Parathyroid adenoma (tissue), 2 donors: ENCODE measurements at regions not wholly inside any gene's neighbourhood (a gene's known extent, or its start where the extent isn't known, plus 50 kb on each side); places are given as distances from the start of the nearest gene placed in this dataset.

Experiments
- H2AFZ ChIP-seq: fragments of 300-600 bp; sonication (generic); one replicate; pipeline ENCODE4 v1.7.0; 2017; ENCODE audit warnings: antibody characterized with exemption, mild to moderate bottlenecking
- H3K27ac ChIP-seq: fragments of 300-600 bp; sonication (generic); one replicate; pipeline ENCODE4 v1.7.0; 2017
- H3K27me3 ChIP-seq: fragments of 300-600 bp; sonication (generic); one replicate; pipeline ENCODE4 v1.7.0; 2017; ENCODE audit warnings: low read length; ENCODE audit not compliant: control insufficient read depth, insufficient read depth
- H3K36me3 ChIP-seq: fragments of 300-600 bp; sonication (generic); one replicate; pipeline ENCODE4 v1.7.0; 2017; ENCODE audit warnings: low read length; ENCODE audit not compliant: control insufficient read depth, insufficient read depth
- H3K4me1 ChIP-seq: fragments of 300-600 bp; sonication (generic); one replicate; pipeline ENCODE4 v1.7.0; 2017; ENCODE audit warnings: control low read depth
- H3K4me2 ChIP-seq: fragments of 300-600 bp; sonication (generic); one replicate; pipeline ENCODE4 v1.7.0; 2017; ENCODE audit warnings: low read length
- H3K4me3 ChIP-seq: fragments of 300-600 bp; sonication (generic); one replicate; pipeline ENCODE4 v1.7.0; 2017; ENCODE audit warnings: low read depth, low read length
- H3K79me2 ChIP-seq: fragments of 300-600 bp; sonication (generic); one replicate; pipeline ENCODE4 v1.7.0; 2017; ENCODE audit warnings: control low read depth
- H3K9ac ChIP-seq: fragments of 300-600 bp; sonication (generic); one replicate; pipeline ENCODE4 v1.7.0; 2017; ENCODE audit warnings: mild to moderate bottlenecking
- H3K9me3 ChIP-seq: fragments of 300-600 bp; sonication (generic); one replicate; pipeline ENCODE4 v1.7.0; 2017; ENCODE audit warnings: low read length; ENCODE audit not compliant: control insufficient read depth
- CTCF ChIP-seq: fragments of 300-600 bp; sonication (generic); IDR thresholded peaks from one replicate; pipeline ENCODE4 v1.7.0; 2017; ENCODE audit warnings: antibody characterized with exemption, mild to moderate bottlenecking
- donor health status: primary hyperparathyroidism.

- Histone ChIP-seq H3K79me2 (no peaks in the 10 kb centered on the region), H3K36me3 (no peaks in the 10 kb centered on the region), H3K27me3 (no peaks in the 10 kb centered on the region), H3K9me3 (no peaks in the 10 kb centered on the region), H3K9ac (no peak overlapping the region), H3K4me2 (no peak overlapping the region), H3K27ac (no peak overlapping the region), H2AFZ (no peak overlapping the region), H3K4me3 (no peak overlapping the region), H3K4me1 (no peaks in the 10 kb centered on the region)
- no peak for TF ChIP-seq CTCF
Measured at GRCh38 chr9:117926031-117926658, 221.9 kb downstream of the TLR4 start.

GRCh38 chr9:117927354-117927753, 223.2 kb downstream of the TLR4 start:
- H3K4me2 ChIP-seq, result no peak overlapping the region
- no peaks in the 10 kb centered on the region for H3K79me2 ChIP-seq
- H2AFZ ChIP-seq, result no peak overlapping the region
- no peak for TF ChIP-seq CTCF
- no peak overlapping the region for H3K9ac ChIP-seq
- no peak overlapping the region for H3K27ac ChIP-seq
- H3K4me3 ChIP-seq, result no peak overlapping the region
- no peaks in the 10 kb centered on the region for H3K9me3 ChIP-seq
- no peaks in the 10 kb centered on the region for H3K36me3 ChIP-seq
- H3K27me3 ChIP-seq, result no peaks in the 10 kb centered on the region
- H3K4me1 ChIP-seq, result no peaks in the 10 kb centered on the region

DNA sequence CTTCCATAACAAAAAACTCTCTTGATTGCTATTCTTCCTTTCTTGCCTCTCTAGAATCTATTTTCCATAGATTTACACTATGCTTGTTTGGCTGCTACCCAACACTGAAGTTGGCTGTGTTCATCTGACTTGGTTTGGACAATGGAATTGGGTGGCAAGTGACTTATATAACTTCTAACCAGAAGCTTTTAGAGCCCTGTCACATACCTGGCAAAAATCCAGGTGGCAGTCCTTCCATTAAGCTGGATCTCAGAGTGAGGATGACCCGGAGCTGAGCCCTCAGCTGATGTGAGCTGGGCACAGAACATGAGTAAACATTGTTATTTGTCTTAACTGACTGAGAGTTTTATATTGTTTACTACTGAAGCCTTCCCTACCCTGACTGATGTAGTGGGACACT, 225.7 kb downstream of the TLR4 start:
- Histone ChIP-seq H3K27me3 (no peaks in the 10 kb centered on the region), H3K4me1 (no peaks in the 10 kb centered on the region), H3K36me3 (no peaks in the 10 kb centered on the region), H2AFZ (no peak overlapping the region), H3K27ac (no peak overlapping the region), H3K79me2 (no peaks in the 10 kb centered on the region), H3K4me3 (no peak overlapping the region), H3K4me2 (no peak overlapping the region), H3K9me3 (no peaks in the 10 kb centered on the region), H3K9ac (no peak overlapping the region)
- no peak for TF ChIP-seq CTCF

DNA sequence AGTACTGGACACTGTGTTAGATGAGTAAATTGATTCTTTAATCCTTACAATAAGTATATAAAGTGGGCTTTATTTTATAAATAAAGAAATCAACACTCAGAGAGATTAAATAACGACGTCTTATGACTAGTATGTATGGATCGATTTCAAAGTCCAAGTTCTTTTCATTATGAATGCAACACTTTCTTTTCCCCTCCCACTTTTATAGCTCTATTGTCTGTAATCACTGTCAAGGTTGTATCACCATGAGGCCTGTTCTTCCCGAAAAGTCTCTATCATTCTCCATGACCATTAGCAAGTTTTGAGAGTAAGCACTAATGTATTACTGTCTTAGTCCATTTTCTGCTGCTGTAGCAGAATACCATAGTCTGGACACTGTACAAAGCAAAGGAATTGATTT, 228.4 kb downstream of the TLR4 start:
- Histone ChIP-seq H3K27ac (no peak overlapping the region), H3K4me3 (no peak overlapping the region), H3K79me2 (no peaks in the 10 kb centered on the region), H3K9ac (no peak overlapping the region), H2AFZ (no peak overlapping the region), H3K4me2 (no peak overlapping the region), H3K36me3 (no peaks in the 10 kb centered on the region), H3K27me3 (no peaks in the 10 kb centered on the region), H3K4me1 (no peaks in the 10 kb centered on the region), H3K9me3 (no peaks in the 10 kb centered on the region)
- no peak for TF ChIP-seq CTCF
